ENCODE measurements at regions not wholly inside any gene's neighbourhood (a gene's known extent, or its start where the extent isn't known, plus 50 kb on each side); places are given as distances from the start of the nearest gene placed in this dataset.

DNA sequence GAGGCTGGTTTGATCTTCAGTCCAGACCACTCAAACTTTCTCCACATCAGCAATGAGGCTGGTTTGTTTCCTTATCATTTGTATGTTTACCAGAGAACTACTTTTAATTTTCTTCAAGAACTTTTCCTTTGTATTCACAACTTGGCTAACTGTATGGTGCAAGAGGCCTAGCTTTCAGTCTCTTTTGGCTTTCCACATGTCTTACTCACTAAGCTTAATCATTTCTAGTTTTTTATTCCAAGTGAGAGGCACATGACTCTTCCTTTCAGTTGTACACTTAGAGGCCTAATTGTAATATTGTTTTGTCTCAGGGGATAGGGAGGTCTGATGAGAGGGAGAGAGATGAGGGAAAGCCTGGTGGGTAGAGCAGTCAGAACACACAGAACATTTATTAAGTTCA lies 554.0 kb upstream of the ARRDC3 start:
- no peak for TF ChIP-seq POLR2A (IDR thresholded peaks at IDR 0.05)
- TF ChIP-seq, protein P1, sequence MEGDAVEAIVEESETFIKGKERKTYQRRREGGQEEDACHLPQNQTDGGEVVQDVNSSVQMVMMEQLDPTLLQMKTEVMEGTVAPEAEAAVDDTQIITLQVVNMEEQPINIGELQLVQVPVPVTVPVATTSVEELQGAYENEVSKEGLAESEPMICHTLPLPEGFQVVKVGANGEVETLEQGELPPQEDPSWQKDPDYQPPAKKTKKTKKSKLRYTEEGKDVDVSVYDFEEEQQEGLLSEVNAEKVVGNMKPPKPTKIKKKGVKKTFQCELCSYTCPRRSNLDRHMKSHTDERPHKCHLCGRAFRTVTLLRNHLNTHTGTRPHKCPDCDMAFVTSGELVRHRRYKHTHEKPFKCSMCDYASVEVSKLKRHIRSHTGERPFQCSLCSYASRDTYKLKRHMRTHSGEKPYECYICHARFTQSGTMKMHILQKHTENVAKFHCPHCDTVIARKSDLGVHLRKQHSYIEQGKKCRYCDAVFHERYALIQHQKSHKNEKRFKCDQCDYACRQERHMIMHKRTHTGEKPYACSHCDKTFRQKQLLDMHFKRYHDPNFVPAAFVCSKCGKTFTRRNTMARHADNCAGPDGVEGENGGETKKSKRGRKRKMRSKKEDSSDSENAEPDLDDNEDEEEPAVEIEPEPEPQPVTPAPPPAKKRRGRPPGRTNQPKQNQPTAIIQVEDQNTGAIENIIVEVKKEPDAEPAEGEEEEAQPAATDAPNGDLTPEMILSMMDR (IDR thresholded peaks at IDR 0.05), result no peak
- no peak for ATAC-seq
- H3K4me1 ChIP-seq, result no peaks in the 10 kb centered on the region
- no peak overlapping the region for H3K4me3 ChIP-seq
- peaks cover 0 to 5% (median 0%) of the 10 kb centered on the region in 12 donors for H3K9me3 ChIP-seq
- H3K27me3 ChIP-seq, result no peaks in the 10 kb centered on the region
- no peak overlapping the region for H3K27ac ChIP-seq
- DNase-seq, result no peak
- intact Hi-C loops (cut with DNase I), result no loop called here
- H3K36me3 ChIP-seq, result no peaks in the 10 kb centered on the region

DNA sequence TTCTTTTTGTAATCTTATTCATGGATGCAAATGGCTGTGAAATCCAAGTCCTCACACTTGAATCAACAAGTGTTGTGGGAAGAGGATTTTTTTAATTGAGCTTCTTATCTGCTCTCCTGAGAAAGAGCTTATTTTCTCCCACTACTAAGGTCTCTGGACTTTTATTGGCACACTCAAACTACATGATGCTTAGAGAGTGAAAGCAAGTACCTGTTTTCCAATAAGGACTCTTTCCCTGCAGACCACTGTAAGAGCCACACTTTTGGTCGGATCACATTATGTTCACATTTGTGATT lies 546.4 kb upstream of the ARRDC3 start:
- Histone ChIP-seq H3K36me3 (no peaks in the 10 kb centered on the region), H3K4me1 (no peaks in the 10 kb centered on the region), H3K27ac (no peak overlapping the region), H3K27me3 (no peaks in the 10 kb centered on the region), H3K9me3 (no peaks in the 10 kb centered on the region), H3K4me3 (no peak overlapping the region)
- TF ChIP-seq, protein P1 (IDR thresholded peaks at IDR 0.05), result peak in 1 of 12 donors; percentile 1
- no peak for TF ChIP-seq POLR2A (IDR thresholded peaks at IDR 0.05)
- intact Hi-C loops (cut with DNase I), result loop anchor here in 2 of 10 donors (10.0 kb wide), 1 partner anchor 295 kb away; no protein-coding TSS in a partner anchor
- ATAC-seq (no peak), DNase-seq (no peak)
- 75 to 86% (median 76%) methylated on average over 1 of the region's 1 CpG for WGBS, 4 donors

GRCh38 chr5:91928754-91929521 lies 545.8 kb upstream of the ARRDC3 start:
- Histone ChIP-seq H3K36me3 (no peaks in the 10 kb centered on the region), H3K4me1 (no peaks in the 10 kb centered on the region), H3K27me3 (no peaks in the 10 kb centered on the region), H3K9me3 (no peaks in the 10 kb centered on the region), H3K4me3 (no peak overlapping the region), H3K27ac (no peak overlapping the region)
- intact Hi-C loops (cut with DNase I), result loop anchor here in 2 of 10 donors (10.0 kb wide), 1 partner anchor 296 kb away; no protein-coding TSS in a partner anchor
- WGBS, 4 donors, result 52 to 92% (median 89%) methylated on average over 1 of the region's 1 CpG
- no peak for TF ChIP-seq POLR2A (IDR thresholded peaks at IDR 0.05)
- TF ChIP-seq, protein P1 (IDR thresholded peaks at IDR 0.05), result peak in 11 of 12 donors; percentile 30 to 64 (median 48)
- ATAC-seq (no peak), DNase-seq (no peak)

GRCh38 chr5:91927439-91927838 lies 544.3 kb upstream of the ARRDC3 start:
- TF ChIP-seq, protein P1 (IDR thresholded peaks at IDR 0.05), result no peak
- TF ChIP-seq POLR2A (IDR thresholded peaks at IDR 0.05), result no peak
- H3K27me3 ChIP-seq, result no peaks in the 10 kb centered on the region
- H3K36me3 ChIP-seq, result no peaks in the 10 kb centered on the region
- no peaks in the 10 kb centered on the region for H3K9me3 ChIP-seq
- DNase-seq (no peak), ATAC-seq (no peak)
- no peak overlapping the region for H3K27ac ChIP-seq
- no peak overlapping the region for H3K4me3 ChIP-seq
- intact Hi-C loops (cut with DNase I), result loop anchor here in 2 of 10 donors (10.0 kb wide), 1 partner anchor 297 kb away; no protein-coding TSS in a partner anchor
- no peaks in the 10 kb centered on the region for H3K4me1 ChIP-seq
- 85 to 89% (median 87%) methylated on average over 2 of the region's 2 CpGs for WGBS, 4 donors

All from heart left ventricle (tissue), 16 donors.